T-helper 2 cell (primary cell): ENCODE measurements at regions not wholly inside any gene's neighbourhood (a gene's known extent, or its start where the extent isn't known, plus 50 kb on each side); places are given as distances from the start of the nearest gene placed in this dataset.
"Not testable (repeated sequence)": the region's sequence is repeated elsewhere in the genome, so short reads cannot be mapped to it uniquely, and the experiment has no call there.

ENCODE experiments used
- DNase-seq, 5 experiments: peaks; one replicate each; pipeline versions ENCODE4 v3.0.0 to v3.0.0-alpha.2; 2012 to 2022

- DNase-seq = no peak
Observed at GRCh38 chr14:105622329-105622955, 96.1 kb downstream of the TMEM121 start.

- DNase-seq = not testable (repeated sequence)
Observed at GRCh38 chr14:105623178-105623577, 96.8 kb downstream of the TMEM121 start.

GRCh38 chr14:105624346-105624745 lies 98.0 kb downstream of the TMEM121 start:
- not testable (repeated sequence) for DNase-seq

GRCh38 chr14:105624749-105625434 lies 98.5 kb downstream of the TMEM121 start:
- DNase-seq = not testable (repeated sequence)

GRCh38 chr14:105625448-105625847 lies 99.1 kb downstream of the TMEM121 start:
- DNase-seq = not testable (repeated sequence)

GRCh38 chr14:105626111-105626510 lies 99.7 kb downstream of the TMEM121 start:
- DNase-seq = not testable (repeated sequence)

- DNase-seq = not testable (repeated sequence)
Observed at GRCh38 chr14:105626651-105627050, 100.3 kb downstream of the TMEM121 start.

- DNase-seq = not testable (repeated sequence)
Observed at GRCh38 chr14:105627287-105627686, 100.9 kb downstream of the TMEM121 start.

- DNase-seq = no peak
Observed at GRCh38 chr14:105627701-105628100, 101.3 kb downstream of the TMEM121 start.

- DNase-seq = not testable (repeated sequence)
Observed at GRCh38 chr14:105628126-105628525, 101.7 kb downstream of the TMEM121 start.

GRCh38 chr14:105628531-105629067 lies 102.2 kb downstream of the TMEM121 start:
- DNase-seq = not testable (repeated sequence)

- DNase-seq = peak in 1 of 5 experiments; percentile 31
Observed at GRCh38 chr14:105629091-105629885, 102.9 kb downstream of the TMEM121 start.

- no peak for DNase-seq
Observed at GRCh38 chr14:105629886-105630215, 103.5 kb downstream of the TMEM121 start.

GRCh38 chr14:105630293-105630934 lies 104.0 kb downstream of the TMEM121 start:
- not testable (repeated sequence) for DNase-seq

GRCh38 chr14:105630935-105631779 lies 104.8 kb downstream of the TMEM121 start:
- DNase-seq = not testable (repeated sequence)

GRCh38 chr14:105632010-105632409 lies 105.6 kb downstream of the TMEM121 start:
- no peak for DNase-seq

- DNase-seq = not testable (repeated sequence)
Observed at GRCh38 chr14:105633596-105633995, 107.2 kb downstream of the TMEM121 start.

GRCh38 chr14:105635560-105635959 lies 109.2 kb downstream of the TMEM121 start:
- no peak for DNase-seq

- DNase-seq = not testable (repeated sequence)
Observed at GRCh38 chr14:105636021-105636420, 109.6 kb downstream of the TMEM121 start.

GRCh38 chr14:105636935-105637334 lies 110.6 kb downstream of the TMEM121 start:
- no peak for DNase-seq

- not testable (repeated sequence) for DNase-seq
Observed at GRCh38 chr14:105637345-105637744, 111.0 kb downstream of the TMEM121 start.
